PC-3 (cell line): ENCODE measurements at regions not wholly inside any gene's neighbourhood (a gene's known extent, or its start where the extent isn't known, plus 50 kb on each side); places are given as distances from the start of the nearest gene placed in this dataset.
"Not testable (repeated sequence)": the region's sequence is repeated elsewhere in the genome, so short reads cannot be mapped to it uniquely, and the experiment has no call there.

Source experiments
- ATAC-seq: fragments of 200-7000 bp; cut with Tn5 transposase; 2 replicates; pipeline ENCODE4 v1.9.1; 2020; ENCODE audit warnings: mild to moderate bottlenecking, moderate library complexity
- BruUV-seq: library from RNA; stranded (reverse); fragments of 400-500 nt; replicated peaks from 2 replicates; lab custom pipeline; 2021; lab: Mats Ljungman, UMichigan
- CTCF ChIA-PET: fragments of 300-600 bp; sonication (Branson Sonifier 250); formaldehyde crosslinking; loops from one replicate; lab custom pipeline; 2022; ENCODE audit warnings: antibody characterized with exemption; lab: Charles Lee
- POLR2A ChIA-PET: fragments of 300-600 bp; sonication (Branson Sonifier 250); formaldehyde crosslinking; loops from one replicate; lab custom pipeline; 2022; ENCODE audit warnings: antibody characterized with exemption; ENCODE audit not compliant: unreplicated experiment; lab: Charles Lee
- DNase-seq: peaks from one replicate; pipeline ENCODE4 v3.0.0-alpha.2; 2015
- H2AFZ ChIP-seq: fragments of 300-600 bp; sonication (generic); 2 replicates; pipeline ENCODE4 v1.6.0; 2016; ENCODE audit warnings: antibody characterized with exemption, low read length
- H3F3A ChIP-seq: fragments of 300-600 bp; sonication (generic); one replicate; pipeline ENCODE4 v1.6.0; 2017; ENCODE audit warnings: antibody characterized with exemption, low read length, control low read depth, mild to moderate bottlenecking; ENCODE audit not compliant: unreplicated experiment
- H3K27ac ChIP-seq: fragments of 300-600 bp; sonication (generic); 2 replicates; pipeline ENCODE4 v1.5.1; 2016; ENCODE audit warnings: mild to moderate bottlenecking, low read length
- H3K27me3 ChIP-seq: fragments of 300-600 bp; sonication (generic); 2 replicates; pipeline ENCODE4 v1.6.1; 2016; ENCODE audit warnings: low read length, mixed read lengths
- H3K36me3 ChIP-seq: fragments of 300-600 bp; sonication (generic); 2 replicates; pipeline ENCODE4 v1.6.1; 2016; ENCODE audit warnings: low read depth, mixed run types, low read length, mixed read lengths
- H3K4me1 ChIP-seq: fragments of 300-600 bp; sonication (generic); 2 replicates; pipeline ENCODE4 v1.5.1; 2016; ENCODE audit warnings: low read length; ENCODE audit not compliant: insufficient read depth
- H3K4me2 ChIP-seq: fragments of 300-600 bp; sonication (generic); 2 replicates; pipeline ENCODE4 v1.6.0; 2016; ENCODE audit warnings: low read length
- H3K4me3 ChIP-seq: fragments of 300-600 bp; sonication (generic); 2 replicates; pipeline ENCODE4 v1.5.1; 2016; ENCODE audit warnings: mild to moderate bottlenecking, low read length, mixed read lengths
- H3K79me2 ChIP-seq: fragments of 300-600 bp; sonication (generic); 2 replicates; pipeline ENCODE4 v1.6.1; 2017; ENCODE audit warnings: low read length, mixed read lengths
- H3K9ac ChIP-seq: fragments of 300-600 bp; sonication (generic); 2 replicates; pipeline ENCODE4 v1.6.0; 2016; ENCODE audit warnings: mild to moderate bottlenecking, low read length
- H3K9me2 ChIP-seq: fragments of 300-600 bp; sonication (generic); replicated peaks from 2 replicates; pipeline ENCODE4 v1.6.1; 2016; ENCODE audit warnings: mixed run types, low read length, mixed read lengths
- H3K9me3 ChIP-seq: fragments of 300-600 bp; sonication (generic); 2 replicates; pipeline ENCODE4 v1.6.1; 2016; ENCODE audit warnings: low read length, mixed read lengths
- H4K20me1 ChIP-seq: fragments of 300-600 bp; sonication (generic); 2 replicates; pipeline ENCODE4 v1.6.1; 2016; ENCODE audit warnings: low read length, mixed read lengths
- EZH2 ChIP-seq: fragments of 300-600 bp; sonication (generic); IDR thresholded peaks from one replicate; pipeline ENCODE4 v1.6.1; 2017; ENCODE audit warnings: antibody characterized with exemption, mild to moderate bottlenecking, low read length; ENCODE audit not compliant: unreplicated experiment
- EZH2phosphoT487 ChIP-seq: fragments of 300-600 bp; sonication (generic); IDR thresholded peaks from 2 replicates; pipeline ENCODE4 v1.6.1; 2018; ENCODE audit warnings: mild to moderate bottlenecking, antibody characterized with exemption, low read length, borderline replicate concordance
- intact Hi-C: fragments of 100-400 bp; cut with micrococcal nuclease; formaldehyde crosslinking; loops from 2 replicates; pipeline ENCODE4 v1.9.0; 2023
- TF ChIP-seq, protein P1 (sequence below): fragments of 300-600 bp; sonication (generic); conservative IDR thresholded peaks from 2 replicates; pipeline ENCODE4 v1.5.1; 2017; ENCODE audit warnings: antibody characterized with exemption, low read depth, mild to moderate bottlenecking, low read length

- H2AFZ ChIP-seq, H3K36me3 ChIP-seq, H3K9me3 ChIP-seq, BruUV-seq, H3K27me3 ChIP-seq, H3K4me2 ChIP-seq, H4K20me1 ChIP-seq, H3K9me2 ChIP-seq, H3K4me1 ChIP-seq, ATAC-seq, H3K27ac ChIP-seq, POLR2A ChIA-PET, H3K79me2 ChIP-seq, H3F3A ChIP-seq, CTCF ChIA-PET, H3K4me3 ChIP-seq, intact Hi-C loops, H3K9ac ChIP-seq, DNase-seq: not testable (repeated sequence)
These were observed 53.4 kb upstream of the PSMA1 start for GRCh38 chr11:14573539-14574057.

GRCh38 chr11:14577292-14577691 is 57.1 kb upstream of the PSMA1 start:
- POLR2A ChIA-PET, result no interaction called here
- H3F3A ChIP-seq, result no peaks in the 10 kb centered on the region
- CTCF ChIA-PET, result no interaction called here

GRCh38 chr11:14577835-14578529 is 57.8 kb upstream of the PSMA1 start:
- H2AFZ ChIP-seq, result no peak overlapping the region
- H3K9me3 ChIP-seq, result no peaks in the 10 kb centered on the region
- H3K4me2 ChIP-seq, result no peak overlapping the region
- no peak for TF ChIP-seq EZH2phosphoT487
- TF ChIP-seq EZH2, result no peak
- TF ChIP-seq, protein P1, sequence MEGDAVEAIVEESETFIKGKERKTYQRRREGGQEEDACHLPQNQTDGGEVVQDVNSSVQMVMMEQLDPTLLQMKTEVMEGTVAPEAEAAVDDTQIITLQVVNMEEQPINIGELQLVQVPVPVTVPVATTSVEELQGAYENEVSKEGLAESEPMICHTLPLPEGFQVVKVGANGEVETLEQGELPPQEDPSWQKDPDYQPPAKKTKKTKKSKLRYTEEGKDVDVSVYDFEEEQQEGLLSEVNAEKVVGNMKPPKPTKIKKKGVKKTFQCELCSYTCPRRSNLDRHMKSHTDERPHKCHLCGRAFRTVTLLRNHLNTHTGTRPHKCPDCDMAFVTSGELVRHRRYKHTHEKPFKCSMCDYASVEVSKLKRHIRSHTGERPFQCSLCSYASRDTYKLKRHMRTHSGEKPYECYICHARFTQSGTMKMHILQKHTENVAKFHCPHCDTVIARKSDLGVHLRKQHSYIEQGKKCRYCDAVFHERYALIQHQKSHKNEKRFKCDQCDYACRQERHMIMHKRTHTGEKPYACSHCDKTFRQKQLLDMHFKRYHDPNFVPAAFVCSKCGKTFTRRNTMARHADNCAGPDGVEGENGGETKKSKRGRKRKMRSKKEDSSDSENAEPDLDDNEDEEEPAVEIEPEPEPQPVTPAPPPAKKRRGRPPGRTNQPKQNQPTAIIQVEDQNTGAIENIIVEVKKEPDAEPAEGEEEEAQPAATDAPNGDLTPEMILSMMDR, result no peak
- no peaks in the 10 kb centered on the region for H4K20me1 ChIP-seq
- H3K79me2 ChIP-seq, result no peaks in the 10 kb centered on the region
- ChIA-PET POLR2A (no interaction called here), CTCF (no interaction called here)
- no peaks in the 10 kb centered on the region for H3K36me3 ChIP-seq
- no peak overlapping the region for H3K27ac ChIP-seq
- no TSS peak for BruUV-seq
- no peak overlapping the region for H3K4me3 ChIP-seq
- H3K9ac ChIP-seq, result no peak overlapping the region
- intact Hi-C loops, result no loop called here
- DNase-seq, result no peak
- no peaks in the 10 kb centered on the region for H3K27me3 ChIP-seq
- H3K9me2 ChIP-seq, result no peaks in the 10 kb centered on the region
- H3K4me1 ChIP-seq, result 0 out of 2 replicates have a peak, but pooled peaks cover 3% of the 10 kb centered on the region
- no peaks in the 10 kb centered on the region for H3F3A ChIP-seq
- no peak for ATAC-seq

More at GRCh38 chr11:14577292-14577691, 57.1 kb upstream of the PSMA1 start:
- intact Hi-C loops, result no loop called here
- H3K36me3 ChIP-seq, result no peaks in the 10 kb centered on the region
- H3K9ac ChIP-seq, result no peak overlapping the region
- no peak overlapping the region for H3K4me2 ChIP-seq
- H3K4me1 ChIP-seq, result 0 out of 2 replicates have a peak, but pooled peaks cover 3% of the 10 kb centered on the region
- no peaks in the 10 kb centered on the region for H3K79me2 ChIP-seq
- no peak overlapping the region for H3K27ac ChIP-seq
- H3K4me3 ChIP-seq, result no peak overlapping the region
- TF ChIP-seq, protein P1, result no peak
- no peak for TF ChIP-seq EZH2
- no peak for TF ChIP-seq EZH2phosphoT487
- H3K27me3 ChIP-seq, result no peaks in the 10 kb centered on the region
- DNase-seq, result no peak
- no peaks in the 10 kb centered on the region for H3K9me2 ChIP-seq
- no peak overlapping the region for H2AFZ ChIP-seq
- ATAC-seq, result no peak
- H4K20me1 ChIP-seq, result no peaks in the 10 kb centered on the region
- BruUV-seq, result no TSS peak
- no peaks in the 10 kb centered on the region for H3K9me3 ChIP-seq
